ENCODE measurements at regions not wholly inside any gene's neighbourhood (a gene's known extent, or its start where the extent isn't known, plus 50 kb on each side); places are given as distances from the start of the nearest gene placed in this dataset.

GRCh38 chr7:81430761-81431160 is 339.1 kb downstream of the HGF start:
- Histone ChIP-seq H3K27me3 (replicated peaks; ENCODE audit: control insufficient read depth, insufficient read depth, low read length) (no peaks in the 10 kb centered on the region), H3K36me3 (ENCODE audit: control insufficient read depth, insufficient read depth, low read length) (no peaks in the 10 kb centered on the region), H3K4me3 (replicated peaks; ENCODE audit: low read depth, low read length) (no peak overlapping the region)
- no peak for DNase-seq (ENCODE audit: extremely low read depth, insufficient read length)
- no peak for TF ChIP-seq CTCF (IDR thresholded peaks at IDR 0.05; ENCODE audit: insufficient read depth, low read length, poor library complexity, severe bottlenecking)

GRCh38 chr7:81430150-81430549 is 339.7 kb downstream of the HGF start:
- no peak overlapping the region for H3K4me3 ChIP-seq (replicated peaks; ENCODE audit: low read depth, low read length)
- no peaks in the 10 kb centered on the region for H3K27me3 ChIP-seq (replicated peaks; ENCODE audit: control insufficient read depth, insufficient read depth, low read length)
- DNase-seq (ENCODE audit: extremely low read depth, insufficient read length): no peak
- H3K36me3 ChIP-seq (ENCODE audit: control insufficient read depth, insufficient read depth, low read length): no peaks in the 10 kb centered on the region
- no peak for TF ChIP-seq CTCF (IDR thresholded peaks at IDR 0.05; ENCODE audit: insufficient read depth, low read length, poor library complexity, severe bottlenecking)

- no peaks in the 10 kb centered on the region for H3K27me3 ChIP-seq (replicated peaks; ENCODE audit: control insufficient read depth, insufficient read depth, low read length)
- H3K4me3 ChIP-seq (replicated peaks; ENCODE audit: low read depth, low read length): no peak overlapping the region
- no peaks in the 10 kb centered on the region for H3K36me3 ChIP-seq (ENCODE audit: control insufficient read depth, insufficient read depth, low read length)
- TF ChIP-seq CTCF (IDR thresholded peaks at IDR 0.05; ENCODE audit: insufficient read depth, low read length, poor library complexity, severe bottlenecking): no peak
- DNase-seq (ENCODE audit: extremely low read depth, insufficient read length): no peak
Observed at GRCh38 chr7:81427461-81427860, 342.4 kb downstream of the HGF start.

GRCh38 chr7:81420526-81421226 is 349.2 kb downstream of the HGF start:
- Histone ChIP-seq H3K4me3 (replicated peaks; ENCODE audit: low read depth, low read length) (no peak overlapping the region), H3K27me3 (replicated peaks; ENCODE audit: control insufficient read depth, insufficient read depth, low read length) (no peaks in the 10 kb centered on the region), H3K36me3 (ENCODE audit: control insufficient read depth, insufficient read depth, low read length) (no peaks in the 10 kb centered on the region)
- no peak for TF ChIP-seq CTCF (IDR thresholded peaks at IDR 0.05; ENCODE audit: insufficient read depth, low read length, poor library complexity, severe bottlenecking)
- no peak for DNase-seq (ENCODE audit: extremely low read depth, insufficient read length)

- Histone ChIP-seq H3K36me3 (ENCODE audit: control insufficient read depth, insufficient read depth, low read length) (no peaks in the 10 kb centered on the region), H3K27me3 (replicated peaks; ENCODE audit: control insufficient read depth, insufficient read depth, low read length) (no peaks in the 10 kb centered on the region), H3K4me3 (replicated peaks; ENCODE audit: low read depth, low read length) (no peak overlapping the region)
- DNase-seq (ENCODE audit: extremely low read depth, insufficient read length): no peak
- no peak for TF ChIP-seq CTCF (IDR thresholded peaks at IDR 0.05; ENCODE audit: insufficient read depth, low read length, poor library complexity, severe bottlenecking)
Observed at GRCh38 chr7:81419731-81420130, 350.1 kb downstream of the HGF start.

- no peaks in the 10 kb centered on the region for H3K36me3 ChIP-seq (ENCODE audit: control insufficient read depth, insufficient read depth, low read length)
- DNase-seq (ENCODE audit: extremely low read depth, insufficient read length): no peak
- no peak overlapping the region for H3K4me3 ChIP-seq (replicated peaks; ENCODE audit: low read depth, low read length)
- H3K27me3 ChIP-seq (replicated peaks; ENCODE audit: control insufficient read depth, insufficient read depth, low read length): no peaks in the 10 kb centered on the region
- TF ChIP-seq CTCF (IDR thresholded peaks at IDR 0.05; ENCODE audit: insufficient read depth, low read length, poor library complexity, severe bottlenecking): no peak
Observed at GRCh38 chr7:81416659-81417058, 353.2 kb downstream of the HGF start.

Data from GM06990 (cell line).